Esophagus mucosa (tissue), 1 donor: ENCODE measurements at regions not wholly inside any gene's neighbourhood (a gene's known extent, or its start where the extent isn't known, plus 50 kb on each side); places are given as distances from the start of the nearest gene placed in this dataset.
"Not testable (repeated sequence)": the region's sequence is repeated elsewhere in the genome, so short reads cannot be mapped to it uniquely, and the experiment has no call there.

Source experiments
- ATAC-seq: fragments of 200-7000 bp; cut with Tn5 transposase; one replicate; pipeline ENCODE4 v1.9.1; 2020
- donor health status: DM: yes; HTN: yes; CAD: no.

- no peak for ATAC-seq
These were observed 133.0 kb upstream of the HTR2C start for GRCh38 chrX:114450911-114451310.

- no peak for ATAC-seq
These were observed 132.5 kb upstream of the HTR2C start for GRCh38 chrX:114451397-114451796.

- no peak for ATAC-seq
These were observed 121.6 kb upstream of the HTR2C start for GRCh38 chrX:114462266-114462665.

GRCh38 chrX:114465689-114466088, 118.2 kb upstream of the HTR2C start:
- no peak for ATAC-seq

- not testable (repeated sequence) for ATAC-seq
These were observed 111.9 kb upstream of the HTR2C start for GRCh38 chrX:114472008-114472407.

- no peak for ATAC-seq
These were observed 111.1 kb upstream of the HTR2C start for GRCh38 chrX:114472788-114473187.

GRCh38 chrX:114500622-114501021, 83.3 kb upstream of the HTR2C start:
- ATAC-seq = no peak

- peak; percentile 46 for ATAC-seq
These were observed 75.1 kb upstream of the HTR2C start for GRCh38 chrX:114508756-114509155.

GRCh38 chrX:114519524-114519923, 64.4 kb upstream of the HTR2C start:
- ATAC-seq = no peak

- ATAC-seq = not testable (repeated sequence)
These were observed 63.2 kb upstream of the HTR2C start for GRCh38 chrX:114520701-114521100.

- no peak for ATAC-seq
These were observed 51.6 kb upstream of the HTR2C start for GRCh38 chrX:114532111-114532805.
